ENCODE measurements at regions not wholly inside any gene's neighbourhood (a gene's known extent, or its start where the extent isn't known, plus 50 kb on each side); places are given as distances from the start of the nearest gene placed in this dataset.

DNA sequence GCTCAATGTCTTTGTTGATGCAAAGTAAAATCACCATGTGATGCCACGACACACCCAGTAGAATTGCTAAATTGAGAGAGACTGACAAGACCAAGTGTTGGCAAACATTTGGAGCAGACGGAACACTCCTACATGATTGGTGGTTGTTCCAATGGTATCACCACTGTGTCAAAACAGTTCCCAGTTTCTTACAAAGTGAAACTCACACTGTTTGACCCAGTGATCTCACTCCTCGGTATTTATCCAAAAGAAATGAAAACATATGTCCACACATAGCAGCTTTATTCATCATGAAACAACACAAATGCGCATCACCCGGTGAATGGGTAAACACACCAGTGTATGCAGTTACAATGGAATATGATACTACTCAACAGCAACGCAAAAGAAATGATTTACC is 74.0 kb upstream of the SULF2 start:
- TF ChIP-seq EZH2 (IDR thresholded peaks at IDR 0.05; ENCODE audit: borderline replicate concordance, low read depth, low read length, poor library complexity, severe bottlenecking) (no peak), CTCF (conservative IDR thresholded peaks at IDR 0.05; ENCODE audit: low read depth, low read length) (no peak)

All from A673 (cell line).